Muscle of back (tissue), 3 donors: ENCODE measurements at regions not wholly inside any gene's neighbourhood (a gene's known extent, or its start where the extent isn't known, plus 50 kb on each side); places are given as distances from the start of the nearest gene placed in this dataset.
A peak's percentile ranks its signal among the peaks of the same experiment; 100 is the strongest.
"Not testable (repeated sequence)": the region's sequence is repeated elsewhere in the genome, so short reads cannot be mapped to it uniquely, and the experiment has no call there.

Experiments used
- DNase-seq, 3 donors: peaks; one replicate each; pipeline versions ENCODE4 v3.0.0 to v3.0.0-alpha.2; 2013

DNA sequence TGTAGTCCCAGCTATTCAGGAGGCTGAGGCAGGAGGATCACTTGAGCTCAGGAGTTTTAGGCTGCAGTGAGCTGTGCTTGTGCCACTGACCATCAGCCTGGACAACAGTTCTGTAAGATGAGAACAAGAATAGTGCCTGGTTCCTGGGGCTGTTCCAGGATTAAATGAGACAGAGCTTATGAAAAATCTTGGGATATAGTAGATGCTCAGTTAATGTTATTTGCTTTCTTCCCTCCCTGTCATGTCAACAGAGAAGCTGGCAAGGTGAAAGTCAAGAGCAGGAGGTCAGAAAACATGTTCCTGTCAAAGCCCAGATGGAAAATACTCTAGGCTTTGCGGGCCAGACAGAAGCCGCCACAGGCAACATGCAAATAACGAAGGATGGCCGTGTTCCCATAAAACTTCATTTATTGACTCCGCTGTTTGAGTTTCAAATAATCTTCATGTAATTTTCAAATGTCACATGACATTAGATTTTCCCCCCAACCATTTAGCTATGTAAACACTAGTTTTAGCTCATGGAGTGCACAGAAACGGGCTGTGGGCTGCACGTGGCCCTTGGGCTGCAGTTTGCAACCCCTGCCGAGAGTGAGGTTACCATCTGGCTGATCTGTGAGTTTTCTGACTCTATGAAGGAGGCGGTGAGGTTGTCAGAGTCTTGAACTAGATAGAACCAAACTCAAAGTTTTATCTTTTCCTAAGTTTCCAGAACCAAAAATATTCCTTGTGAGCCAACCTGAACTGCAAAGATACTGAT is 63.4 kb upstream of the PMEPA1 start:
- no peak for DNase-seq

DNA sequence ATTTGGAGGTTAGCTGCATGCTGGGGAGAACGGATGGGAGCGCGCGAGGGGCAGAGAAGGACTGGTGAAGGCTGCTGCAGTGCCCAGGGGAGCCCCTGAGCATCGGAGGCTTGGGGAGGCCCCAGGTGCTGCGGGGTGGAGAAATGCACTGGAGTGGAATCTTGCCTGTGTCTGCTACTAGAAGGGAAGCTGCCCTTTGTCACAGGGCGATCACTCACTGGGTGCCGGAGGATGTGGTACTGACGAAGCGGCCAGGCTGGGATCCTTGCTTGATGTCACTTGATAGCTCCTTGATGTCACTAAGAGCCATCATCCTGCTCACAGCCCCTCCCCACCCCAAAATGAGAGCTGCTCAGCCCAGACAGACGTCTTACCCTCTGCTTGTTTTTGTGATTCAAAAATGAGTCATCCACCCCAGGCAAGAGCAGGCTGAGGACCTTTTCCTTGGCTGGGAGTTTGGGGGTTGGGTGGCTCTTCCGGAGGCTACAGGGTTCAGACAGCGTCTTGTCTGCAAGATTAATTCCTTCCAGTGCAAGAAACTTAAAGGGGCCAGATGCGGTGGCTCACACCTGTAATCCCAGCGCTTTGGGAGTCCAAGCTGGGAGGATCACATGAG is 62.6 kb upstream of the PMEPA1 start:
- peak in 1 of 3 donors; percentile 74 for DNase-seq

DNA sequence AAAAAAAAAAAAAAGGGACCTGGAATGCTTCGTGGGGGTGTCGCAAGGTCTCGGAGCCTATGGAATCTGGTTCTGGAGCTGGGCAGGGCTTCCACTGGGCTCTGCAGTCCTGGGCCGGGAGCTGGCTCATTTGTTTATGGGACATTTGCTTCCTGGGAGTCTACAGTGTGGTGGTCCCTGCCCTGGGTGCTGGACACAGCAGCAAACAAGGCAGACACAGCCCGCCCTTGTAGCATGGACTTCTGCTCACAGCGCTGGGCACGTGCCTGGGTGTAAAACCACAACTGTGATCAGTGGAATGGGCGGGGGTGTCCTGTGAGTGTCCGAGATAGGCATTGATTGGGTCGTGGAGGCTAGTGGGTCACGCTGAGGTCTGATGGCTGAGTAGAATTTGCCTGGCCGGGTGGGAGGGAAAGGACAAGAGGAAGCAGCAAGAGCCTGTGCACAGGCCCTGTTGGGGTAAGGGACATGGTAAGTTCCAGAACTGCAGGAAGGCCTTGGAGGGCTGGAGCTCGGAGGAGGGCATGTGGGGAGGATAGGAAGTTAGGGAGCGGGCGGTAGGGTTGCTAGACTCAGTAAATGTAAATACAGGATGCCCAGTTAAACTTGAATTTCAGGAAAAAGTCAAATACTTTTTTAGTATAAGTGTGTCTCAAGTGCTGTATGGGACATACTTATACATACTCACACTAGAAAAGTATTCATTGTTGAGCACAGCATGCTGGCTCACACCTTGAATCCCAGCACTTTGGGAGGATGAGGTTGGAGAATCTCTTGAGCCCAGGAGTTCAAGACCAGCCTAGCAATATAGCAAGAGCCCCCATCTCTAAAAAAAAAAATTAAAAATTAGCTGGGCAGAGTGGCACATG is 61.3 kb upstream of the PMEPA1 start:
- no peak for DNase-seq

DNA sequence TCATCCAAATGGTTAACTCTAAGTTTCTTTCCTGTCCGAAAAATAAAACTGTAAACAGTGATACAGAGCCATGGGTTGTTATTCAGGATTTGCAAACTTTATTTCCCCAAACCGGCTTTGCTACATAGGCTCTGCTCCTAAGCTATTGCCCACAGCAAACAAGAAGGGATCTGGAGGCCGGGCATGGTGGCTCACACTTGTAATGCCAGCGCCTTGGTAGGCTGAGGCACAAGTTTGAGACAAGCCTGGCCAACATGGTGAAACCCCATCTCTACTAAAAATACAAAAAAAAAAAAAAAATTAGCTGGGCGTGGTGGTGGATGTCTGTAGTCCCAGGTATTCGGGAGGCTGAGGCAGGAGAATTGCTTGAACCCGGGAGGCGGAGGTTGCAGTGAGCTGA is 60.6 kb upstream of the PMEPA1 start:
- not testable (repeated sequence) for DNase-seq

DNA sequence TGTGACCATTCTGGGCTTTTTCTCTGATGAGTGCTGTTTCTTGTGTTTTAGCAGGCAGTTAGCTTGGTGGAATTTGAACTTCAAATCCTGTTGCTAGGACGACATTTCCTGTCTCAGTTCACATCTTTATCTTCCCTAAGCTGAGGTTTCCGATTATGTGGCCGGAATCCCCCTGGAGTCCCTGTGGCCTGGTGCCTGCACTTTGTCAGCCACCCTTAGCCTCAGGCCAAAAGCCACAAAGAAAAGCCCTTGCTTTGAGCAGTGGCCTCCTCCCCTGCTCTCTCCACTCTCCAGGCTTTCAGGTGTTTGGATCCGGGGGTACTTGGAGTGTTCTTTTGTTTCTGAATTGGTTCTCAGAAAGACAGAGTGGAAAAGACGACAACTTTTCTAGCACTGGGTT is 59.9 kb upstream of the PMEPA1 start:
- no peak for DNase-seq

DNA sequence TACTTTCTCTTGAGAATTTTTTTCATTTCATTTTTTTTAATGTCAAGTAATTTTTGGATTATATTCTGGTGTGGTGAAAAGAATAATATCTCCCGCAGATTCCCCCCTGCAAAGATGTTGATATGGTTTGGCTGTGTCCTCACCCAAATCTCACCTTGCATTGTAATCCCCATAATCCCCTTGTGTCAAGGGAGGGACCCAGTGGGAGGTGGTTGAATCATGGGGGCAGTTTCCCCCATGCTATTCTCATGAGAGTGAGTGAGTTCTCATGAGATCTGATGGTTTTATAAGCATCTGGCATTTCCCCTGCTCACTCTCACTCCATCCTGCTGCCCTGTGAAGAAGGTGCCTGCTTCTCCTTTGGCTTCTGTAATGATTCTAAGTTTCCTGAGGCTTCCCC is 58.7 kb upstream of the PMEPA1 start:
- DNase-seq: no peak

DNA sequence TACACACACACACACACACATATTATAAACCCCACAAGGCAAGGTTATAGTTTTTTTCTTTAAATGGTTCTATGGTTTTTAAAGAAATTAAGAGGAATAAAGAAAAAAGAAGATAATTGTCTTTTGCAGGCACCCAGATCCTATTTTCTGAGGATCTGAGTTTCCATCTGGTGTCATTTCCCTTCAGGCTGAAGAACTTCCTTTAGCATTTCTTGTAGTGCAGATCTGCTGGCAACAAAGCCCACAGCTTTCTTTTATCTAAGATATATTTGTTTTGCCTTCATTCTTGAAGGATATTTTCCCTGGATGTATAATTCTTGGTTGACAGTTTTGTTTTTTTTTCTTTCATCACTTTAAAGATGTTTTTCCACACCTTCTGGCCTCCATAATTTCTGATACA is 57.6 kb upstream of the PMEPA1 start:
- DNase-seq: no peak

DNA sequence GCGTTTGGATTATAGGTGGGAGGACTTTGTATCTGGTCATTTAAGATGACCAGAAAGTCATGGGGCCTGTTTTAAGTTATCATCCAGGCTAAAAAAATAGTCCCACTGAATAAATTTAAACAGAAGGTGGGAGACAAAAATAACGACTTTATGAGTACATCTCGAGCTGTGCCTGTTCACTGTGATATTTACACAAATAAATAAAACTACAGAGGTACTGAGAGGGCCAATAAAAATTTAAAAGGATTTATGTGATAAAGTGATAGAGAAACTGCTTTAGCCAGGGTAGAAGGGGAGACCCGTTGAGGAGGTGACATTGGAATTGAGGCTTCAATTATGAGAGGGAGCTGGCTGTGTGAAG is 53.4 kb upstream of the PMEPA1 start:
- no peak for DNase-seq

DNA sequence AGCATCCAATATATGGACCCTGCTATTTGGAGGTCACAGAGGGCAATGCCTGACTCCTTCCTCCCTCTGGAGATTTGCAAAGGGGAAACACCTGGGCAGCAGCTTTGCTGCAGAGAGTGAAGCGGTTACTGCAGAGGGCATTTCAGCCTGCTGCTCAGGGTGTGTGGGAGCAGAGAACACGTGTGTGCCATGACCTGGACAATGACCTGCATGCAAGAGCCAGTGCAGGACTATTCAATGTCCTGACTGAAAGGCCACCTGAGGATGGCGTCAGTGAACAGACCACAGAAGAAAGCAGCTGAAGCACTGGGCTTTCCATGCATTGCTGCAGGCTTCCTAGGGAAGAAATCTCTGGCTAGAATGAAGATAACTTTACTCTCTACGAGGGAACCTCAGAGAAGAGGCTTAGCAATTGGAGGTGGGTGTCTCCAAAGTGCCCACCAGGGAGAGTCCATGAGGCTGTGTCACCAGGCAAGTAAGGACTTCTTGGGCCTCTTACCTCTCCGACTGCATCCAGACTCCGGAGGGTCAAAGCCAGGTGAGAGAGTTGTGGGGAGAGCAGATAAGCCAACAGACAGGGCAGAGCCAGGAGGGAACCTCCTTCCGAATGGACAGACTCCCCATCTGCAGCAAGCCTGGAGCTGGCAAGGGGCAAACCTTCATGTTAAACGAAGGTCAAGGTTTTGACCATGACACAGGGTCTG is 52.9 kb upstream of the PMEPA1 start:
- no peak for DNase-seq

DNA sequence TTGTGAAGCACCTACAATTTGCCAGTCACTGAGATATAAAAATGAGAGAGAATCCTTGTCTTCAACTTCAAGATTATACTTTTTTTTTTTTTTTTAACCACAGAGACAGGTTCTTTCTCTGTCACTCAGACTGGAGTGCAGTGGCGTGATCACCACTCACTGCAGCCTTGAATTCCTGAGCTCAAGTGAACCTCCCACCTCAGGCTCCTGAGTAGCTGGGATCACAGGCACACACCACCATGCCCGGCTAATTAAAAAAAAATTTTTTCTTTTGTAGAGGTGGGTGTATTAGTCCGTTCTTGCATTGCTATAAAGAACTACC is 51.6 kb upstream of the PMEPA1 start:
- no peak for DNase-seq

DNA sequence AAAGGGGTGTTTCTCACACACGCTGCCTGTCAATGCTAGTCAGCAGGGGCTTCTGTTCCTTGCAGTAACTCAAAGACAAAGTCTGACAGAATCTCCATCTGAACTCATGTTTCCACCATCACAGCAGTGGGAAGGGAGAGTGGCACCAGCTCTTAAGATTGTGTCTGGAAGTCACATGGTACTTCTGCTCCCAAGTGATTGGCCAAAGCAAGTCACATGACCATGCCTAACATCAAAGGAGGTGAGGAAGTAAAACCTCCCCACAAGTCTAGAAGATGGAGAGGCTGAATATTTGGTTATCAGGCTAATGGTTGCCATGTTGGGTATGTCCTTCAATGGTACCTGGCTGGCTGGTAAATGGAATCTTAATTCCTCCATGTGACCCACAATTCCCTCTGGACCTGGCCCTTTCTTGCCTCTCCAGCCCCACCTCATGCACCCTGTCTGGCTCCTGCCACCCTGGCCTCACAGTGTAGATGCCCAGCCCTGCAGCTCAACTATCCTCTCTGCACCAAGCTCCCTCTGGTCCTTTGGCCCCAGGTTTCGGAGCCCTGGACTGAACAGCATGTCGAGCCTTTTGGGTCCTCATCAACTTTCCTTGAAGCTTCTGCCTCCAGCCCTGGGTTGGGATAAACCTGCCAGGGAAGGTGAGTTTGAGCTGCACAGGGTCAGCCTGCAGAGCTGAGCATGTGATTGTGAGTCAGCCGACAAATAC is 51.0 kb upstream of the PMEPA1 start:
- DNase-seq: no peak

DNA sequence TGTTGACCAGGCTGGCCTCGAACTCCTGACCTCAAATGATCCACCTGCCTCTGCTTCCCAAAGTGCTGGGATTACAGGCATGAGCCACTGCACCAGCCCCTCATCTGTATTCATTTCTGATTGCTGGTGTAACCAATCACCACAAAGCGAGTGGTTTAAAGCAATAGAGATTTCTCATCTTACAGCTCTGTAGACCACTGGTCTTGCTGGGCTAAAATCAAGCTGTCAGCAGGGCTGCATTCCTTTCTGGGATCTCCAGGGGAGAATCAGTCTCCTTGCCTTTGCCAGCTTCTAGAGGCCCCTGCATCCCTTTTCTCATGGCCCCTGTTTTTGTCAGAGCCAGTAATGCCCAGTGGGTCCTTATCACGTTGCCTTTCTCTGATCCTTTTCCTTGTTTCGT is 49.9 kb upstream of the PMEPA1 start:
- DNase-seq: no peak
